ENCODE measurements at regions not wholly inside any gene's neighbourhood (a gene's known extent, or its start where the extent isn't known, plus 50 kb on each side); places are given as distances from the start of the nearest gene placed in this dataset.

GRCh38 chr15:98439523-98439942, 208.8 kb upstream of the IGF1R start:
- TF ChIP-seq CTCF (IDR thresholded peaks at IDR 0.05) = no peak
- no peak for TF ChIP-seq POLR2A (IDR thresholded peaks at IDR 0.05)
